ENCODE measurements at regions not wholly inside any gene's neighbourhood (a gene's known extent, or its start where the extent isn't known, plus 50 kb on each side); places are given as distances from the start of the nearest gene placed in this dataset.
A peak's percentile ranks its signal among the peaks of the same experiment; 100 is the strongest.
"Not testable (repeated sequence)": the region's sequence is repeated elsewhere in the genome, so short reads cannot be mapped to it uniquely, and the experiment has no call there.

DNA sequence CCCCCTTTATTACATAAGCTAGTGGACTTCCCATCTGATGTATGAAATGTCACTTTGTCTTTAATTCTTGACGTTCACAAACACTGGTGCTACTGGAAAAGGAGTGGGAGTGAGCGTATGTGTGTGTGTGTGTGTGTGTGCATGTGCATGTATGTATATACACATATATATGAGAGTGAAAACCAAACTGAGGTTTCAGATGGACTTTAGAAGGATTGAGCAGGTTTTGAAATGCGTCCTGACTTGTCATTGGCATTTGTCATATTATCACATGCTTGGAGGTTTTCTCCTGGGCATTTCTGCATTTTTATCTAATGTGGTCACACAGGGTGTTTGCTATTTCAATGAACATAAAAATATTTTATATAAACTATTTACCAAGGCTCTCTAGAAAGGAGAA is 1085.9 kb downstream of the BCL11B start:
- DNase-seq (ENCODE audit: low read depth in 2 of 2) = no peak

- no peak for DNase-seq (ENCODE audit: low read depth in 2 of 2)
Measured at GRCh38 chr14:98187281-98187680, 1084.7 kb downstream of the BCL11B start.

- DNase-seq (ENCODE audit: low read depth in 2 of 2) = no peak
Measured at GRCh38 chr14:98189062-98189461, 1082.9 kb downstream of the BCL11B start.

DNA sequence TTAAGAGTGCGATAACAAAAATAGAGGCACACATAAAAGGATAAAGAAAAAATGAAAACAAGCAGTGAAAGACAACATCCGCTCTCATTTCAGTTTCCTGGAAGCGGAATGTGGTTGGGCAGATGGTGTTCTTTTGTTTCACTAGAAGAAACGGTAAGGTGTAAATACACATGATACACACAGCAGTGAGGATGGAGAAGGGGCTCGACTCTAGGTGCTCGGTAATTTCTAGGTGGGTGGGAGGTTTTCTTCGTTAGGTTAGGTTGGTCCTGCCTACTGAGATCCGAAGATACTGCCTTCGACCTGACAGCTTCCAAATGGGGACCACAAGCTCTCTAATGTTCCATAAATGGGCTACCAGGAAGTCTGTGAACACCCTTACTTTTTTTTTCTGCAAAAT is 1082.5 kb downstream of the BCL11B start:
- DNase-seq (ENCODE audit: low read depth in 2 of 2) = peak in 1 of 2 donors; percentile 40

DNA sequence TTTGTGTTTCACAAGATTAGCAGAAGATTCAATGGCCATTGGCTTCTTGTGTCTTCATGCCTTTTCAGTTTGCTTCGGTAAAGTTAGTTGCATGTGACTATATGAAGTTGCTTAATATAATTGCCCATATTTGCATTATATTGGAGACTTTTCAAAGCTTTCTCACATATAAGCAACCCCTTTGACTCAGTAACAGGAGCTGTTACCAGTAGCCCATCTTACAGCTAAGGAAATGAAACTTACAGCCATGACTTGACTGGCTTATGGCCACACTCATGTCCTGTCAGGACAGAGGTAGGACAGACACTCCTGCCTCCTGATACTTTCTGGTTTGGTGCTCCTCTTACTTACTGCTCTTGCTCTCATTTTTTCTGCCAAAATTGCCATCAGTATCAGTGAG is 1082.1 kb downstream of the BCL11B start:
- no peak for DNase-seq (ENCODE audit: low read depth in 2 of 2)

GRCh38 chr14:98192946-98193345 is 1079.1 kb downstream of the BCL11B start:
- no peak for DNase-seq (ENCODE audit: low read depth in 2 of 2)

GRCh38 chr14:98194821-98195220 is 1077.2 kb downstream of the BCL11B start:
- no peak for DNase-seq (ENCODE audit: low read depth in 2 of 2)

DNA sequence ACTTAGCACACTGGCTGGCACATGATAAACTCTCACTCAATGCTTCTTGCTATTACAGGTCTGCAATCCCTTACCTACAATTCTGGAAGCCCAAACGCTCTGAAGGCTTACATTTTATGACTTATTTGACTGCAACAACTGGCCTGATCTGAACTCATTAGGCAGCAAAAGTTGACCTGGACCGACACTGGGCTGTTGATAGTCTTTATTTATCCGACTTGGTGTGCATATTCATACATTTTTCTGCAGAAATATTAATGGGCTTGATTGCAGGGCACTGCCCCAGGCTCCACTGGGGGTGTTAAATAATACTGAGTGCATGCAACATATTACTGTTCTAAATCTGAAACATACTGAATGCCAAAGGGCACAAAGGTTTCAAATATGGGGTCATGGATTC is 1076.7 kb downstream of the BCL11B start:
- DNase-seq (ENCODE audit: low read depth in 2 of 2) = no peak

DNA sequence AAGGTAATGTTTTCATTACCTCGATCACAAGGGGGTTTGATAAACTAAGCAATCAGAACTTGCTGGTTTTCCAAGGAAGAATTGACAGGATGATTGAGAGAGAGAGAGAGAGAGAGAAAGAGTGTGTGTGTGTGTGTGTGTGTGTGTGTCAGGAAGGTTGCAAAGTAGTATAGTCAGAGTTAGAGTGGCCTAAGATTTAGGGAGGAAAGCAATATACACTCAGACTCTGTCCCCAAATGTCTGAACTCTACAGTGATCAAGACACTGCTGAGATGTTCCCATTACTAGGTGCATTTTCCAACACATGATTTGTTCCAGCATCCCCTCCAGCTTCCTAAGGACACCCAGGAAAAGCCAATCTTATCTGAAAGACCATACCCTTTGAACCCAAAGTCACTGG is 1074.1 kb downstream of the BCL11B start:
- no peak for DNase-seq (ENCODE audit: low read depth in 2 of 2)

DNA sequence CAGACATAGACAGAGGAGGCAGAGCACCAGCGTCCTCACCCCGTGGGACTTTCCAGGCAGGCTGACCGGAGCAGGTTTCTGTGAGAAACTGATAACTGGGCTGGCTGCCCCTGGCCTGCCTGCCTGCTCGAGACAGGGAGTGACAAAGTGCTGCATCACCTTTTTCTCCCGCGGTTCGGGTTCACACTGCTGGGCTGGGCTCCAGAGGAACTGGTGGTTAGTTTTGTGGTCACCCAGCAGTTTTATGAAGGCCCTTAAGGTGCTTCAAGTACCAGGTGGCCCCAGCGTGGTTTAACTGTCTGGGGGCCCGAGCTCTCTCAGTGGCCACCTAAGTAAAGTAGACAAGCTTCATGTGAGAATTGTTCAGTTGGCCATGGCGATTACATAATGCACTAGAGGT is 1073.6 kb downstream of the BCL11B start:
- DNase-seq (ENCODE audit: low read depth in 2 of 2) = no peak

- DNase-seq (ENCODE audit: low read depth in 2 of 2) = no peak
Measured at GRCh38 chr14:98200601-98201000, 1071.4 kb downstream of the BCL11B start.

DNA sequence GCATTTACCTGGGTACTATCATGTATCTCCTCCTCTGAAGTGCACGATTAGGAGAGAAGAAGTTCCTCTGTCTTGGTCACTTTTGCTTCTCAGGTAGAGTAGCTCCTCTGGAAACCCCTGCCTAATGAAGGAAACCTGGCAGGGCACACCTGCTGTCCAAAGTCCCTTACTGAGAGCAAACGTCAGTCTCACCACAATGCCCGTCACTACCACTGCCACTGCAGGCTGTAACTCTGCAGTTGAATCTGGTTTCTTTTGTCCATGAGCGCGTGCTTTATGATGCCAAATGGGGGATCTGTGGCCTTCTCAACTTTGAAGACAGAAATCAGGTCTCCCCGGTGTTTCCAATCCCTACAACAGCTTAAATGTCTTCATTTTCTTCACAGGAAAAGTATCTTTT is 1068.6 kb downstream of the BCL11B start:
- no peak for DNase-seq (ENCODE audit: low read depth in 2 of 2)

DNA sequence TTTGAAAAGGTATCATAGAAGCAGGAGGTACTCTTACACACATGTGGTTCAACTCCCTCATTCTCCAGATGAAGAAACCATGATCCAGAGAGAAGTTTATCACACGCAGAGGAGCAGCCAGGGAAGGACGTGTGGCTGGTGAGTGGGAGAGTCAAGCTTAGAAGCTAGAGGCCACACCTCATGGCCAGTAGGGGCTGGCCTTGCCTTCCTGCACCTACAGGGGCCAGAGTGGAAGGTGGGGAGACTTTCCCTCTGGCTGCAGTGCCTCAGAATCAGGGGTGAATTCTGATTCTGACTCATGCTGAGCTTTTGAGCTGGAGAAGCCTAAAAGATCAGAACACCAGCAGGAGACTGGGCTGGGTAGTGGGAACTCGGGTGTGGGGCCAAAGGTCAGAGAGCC is 1067.9 kb downstream of the BCL11B start:
- no peak for DNase-seq (ENCODE audit: low read depth in 2 of 2)

DNA sequence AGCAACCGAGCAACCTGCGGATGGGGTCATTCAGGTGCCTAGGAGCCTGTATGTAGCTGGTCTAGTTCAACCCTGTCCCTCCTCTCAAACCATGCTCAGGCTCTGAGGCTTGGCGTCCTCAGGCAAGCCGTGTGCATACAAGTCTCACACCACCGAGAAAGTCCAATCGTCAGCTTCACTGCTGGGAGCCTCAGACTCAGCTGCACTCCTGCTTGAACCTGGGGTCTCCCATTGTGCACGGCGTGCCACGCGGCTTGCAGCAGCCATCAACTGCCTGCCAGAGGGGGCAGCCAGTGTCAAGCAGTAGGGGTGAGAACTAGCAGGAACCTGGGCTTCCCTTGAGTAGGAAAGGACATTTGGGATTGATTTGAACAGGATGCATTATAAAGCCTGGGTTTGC is 1064.6 kb downstream of the BCL11B start:
- no peak for DNase-seq (ENCODE audit: low read depth in 2 of 2)

GRCh38 chr14:98208211-98208611 is 1063.8 kb downstream of the BCL11B start:
- DNase-seq (ENCODE audit: low read depth in 2 of 2) = no peak

- no peak for DNase-seq (ENCODE audit: low read depth in 2 of 2)
Measured at GRCh38 chr14:98208943-98209342, 1063.1 kb downstream of the BCL11B start.

DNA sequence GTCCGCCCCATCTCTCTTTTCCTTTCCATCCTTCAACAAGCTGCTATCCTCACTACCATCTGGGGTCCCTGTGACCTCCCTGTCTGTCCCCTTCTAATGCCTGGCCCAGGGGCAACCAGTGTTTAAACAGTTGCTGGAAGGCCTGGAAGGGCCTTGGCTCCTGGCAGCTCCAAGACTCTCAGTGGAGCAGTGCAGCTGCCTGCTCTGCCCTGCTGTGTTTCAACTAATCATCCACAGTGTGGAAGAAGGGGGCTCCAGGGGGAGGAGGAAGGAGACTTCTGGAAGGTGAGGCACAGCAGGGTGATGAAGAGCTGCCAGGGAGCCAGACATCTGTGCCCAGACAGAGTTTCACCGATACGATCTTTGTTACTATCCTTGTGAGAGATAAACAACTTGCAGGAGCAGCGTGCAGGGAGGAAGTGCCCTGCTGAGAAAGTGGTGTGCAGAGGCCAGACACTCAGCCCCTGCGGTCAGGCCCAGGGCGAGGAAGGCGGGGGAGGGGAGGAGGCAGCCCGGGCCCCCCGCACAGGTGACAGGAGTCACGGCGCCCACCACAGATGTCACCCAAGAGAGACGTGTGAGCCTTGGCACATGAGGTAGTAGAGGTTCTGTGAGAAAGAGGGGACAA is 1061.8 kb downstream of the BCL11B start:
- peak; percentile 30 to 35 for DNase-seq (ENCODE audit: low read depth in 2 of 2)

DNA sequence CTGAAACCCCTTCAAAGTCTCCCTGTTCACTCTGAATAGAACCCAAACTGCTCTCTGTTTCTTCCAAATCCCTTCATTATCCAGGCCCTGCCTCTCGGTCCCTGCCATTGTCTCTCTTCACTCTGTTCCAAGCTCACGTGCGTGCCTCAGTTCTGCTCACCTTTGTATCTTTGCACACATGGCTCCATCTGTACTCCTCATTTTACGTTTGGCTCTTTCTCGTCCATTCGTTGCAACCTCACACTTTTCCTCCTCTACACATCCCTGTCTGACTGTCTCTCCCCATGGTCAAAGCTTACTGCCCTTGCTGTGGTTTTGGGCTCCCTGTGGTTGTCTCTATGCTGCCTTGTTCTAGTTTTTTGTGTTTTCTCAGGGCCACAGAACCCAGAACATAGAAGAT is 1054.5 kb downstream of the BCL11B start:
- DNase-seq (ENCODE audit: low read depth in 2 of 2) = no peak

DNA sequence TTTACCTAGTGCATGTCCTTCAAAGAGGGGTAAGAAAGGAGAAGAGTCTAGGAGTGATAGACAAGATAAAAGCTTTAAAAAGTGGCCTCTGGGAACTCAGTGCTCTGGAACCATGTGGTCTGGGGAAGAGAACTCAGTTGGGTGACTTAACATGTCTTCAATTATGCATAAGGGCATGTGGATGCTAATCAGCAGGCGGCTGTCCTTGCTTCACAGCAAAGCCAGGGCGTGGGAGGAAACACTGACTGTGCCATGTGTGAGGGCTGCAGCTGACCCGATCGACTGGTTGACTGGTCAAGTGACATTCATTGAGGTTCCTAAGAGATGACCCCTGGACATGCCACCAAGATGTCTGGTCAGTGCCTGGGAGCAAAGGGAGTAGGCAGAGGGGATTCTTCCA is 1053.8 kb downstream of the BCL11B start:
- no peak for DNase-seq (ENCODE audit: low read depth in 2 of 2)

- no peak for DNase-seq (ENCODE audit: low read depth in 2 of 2)
Measured at GRCh38 chr14:98219638-98220037, 1052.4 kb downstream of the BCL11B start.

DNA sequence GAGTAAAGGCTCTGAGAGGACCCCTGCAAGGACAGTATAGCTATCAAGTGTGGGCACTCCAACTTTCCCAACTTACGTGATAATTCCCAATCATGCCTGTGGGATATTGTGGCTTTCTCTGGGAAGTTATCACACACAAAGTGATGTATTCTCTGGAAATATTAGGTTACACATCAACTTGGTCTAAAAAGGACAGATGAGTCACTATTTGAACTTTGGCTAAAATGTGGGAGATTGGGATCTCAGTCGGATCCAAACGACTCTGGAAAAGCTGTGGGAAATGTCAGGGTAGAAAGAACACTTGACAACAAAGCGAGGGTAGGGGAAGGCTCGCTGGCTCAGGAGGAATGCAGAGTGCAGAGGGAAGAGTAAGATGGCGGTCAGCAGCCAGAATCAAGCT is 1048.9 kb downstream of the BCL11B start:
- DNase-seq (ENCODE audit: low read depth in 2 of 2) = no peak

GRCh38 chr14:98223710-98224109 is 1048.3 kb downstream of the BCL11B start:
- DNase-seq (ENCODE audit: low read depth in 2 of 2) = not testable (repeated sequence)

DNA sequence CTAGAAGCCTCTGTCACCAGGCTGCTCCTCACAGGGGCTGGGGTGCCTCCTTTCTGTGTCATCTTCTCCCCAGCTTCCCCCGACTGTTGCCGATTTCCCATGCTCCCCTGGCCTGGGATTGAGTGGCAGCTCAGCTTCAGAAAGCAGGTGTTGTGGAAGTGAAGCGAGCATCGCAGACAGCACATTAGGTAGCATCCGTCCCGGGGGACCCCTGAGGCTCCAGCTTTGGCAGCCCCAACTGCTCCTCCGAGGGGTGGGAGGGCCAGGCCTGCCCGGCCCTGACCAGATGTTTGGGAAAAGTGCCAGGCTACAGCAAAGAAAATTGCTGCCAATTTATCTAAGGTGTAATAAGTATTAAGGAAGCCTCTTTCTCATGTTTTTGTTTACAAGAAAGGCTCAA is 1045.6 kb downstream of the BCL11B start:
- no peak for DNase-seq (ENCODE audit: low read depth in 2 of 2)

GRCh38 chr14:98227000-98227726 is 1044.8 kb downstream of the BCL11B start:
- DNase-seq (ENCODE audit: low read depth in 2 of 2) = no peak
